Ascending aorta (tissue), 2 donors: ENCODE measurements at regions not wholly inside any gene's neighbourhood (a gene's known extent, or its start where the extent isn't known, plus 50 kb on each side); places are given as distances from the start of the nearest gene placed in this dataset.

Experiments used
- DNase-seq, 2 donors: peaks; one replicate each; pipeline ENCODE4 v3.0.0-alpha.2; 2019; ENCODE audit warnings: low spot score in 2 of 2
- H3K27ac ChIP-seq, 2 donors: fragments of 200-600 bp; sonication (generic); one replicate each; pipeline ENCODE4 v1.5.1; 2016 to 2017; ENCODE audit warnings: mild to moderate bottlenecking in 1 of 2
- H3K27me3 ChIP-seq: fragments of 200-600 bp; sonication (generic); one replicate; pipeline ENCODE4 v1.5.1; 2017
- H3K36me3 ChIP-seq, 2 donors: fragments of 200-600 bp; sonication (generic); one replicate each; pipeline ENCODE4 v1.5.1; 2016
- H3K4me1 ChIP-seq, 2 donors: fragments of 200-600 bp; sonication (generic); one replicate each; pipeline ENCODE4 v1.5.1; 2016 to 2017; ENCODE audit warnings: mild to moderate bottlenecking in 1 of 2
- H3K4me3 ChIP-seq, 2 donors: fragments of 200-600 bp; sonication (generic); one replicate each; pipeline ENCODE4 v1.5.1; 2016 to 2017; ENCODE audit warnings: mild to moderate bottlenecking in 1 of 2
- H3K9me3 ChIP-seq, 2 donors: fragments of 200-600 bp; sonication (generic); one replicate each; pipeline ENCODE4 v1.5.1; 2016
- intact Hi-C: fragments of 100-400 bp; cut with DNase I; formaldehyde crosslinking; loops from one replicate; pipeline ENCODE4 v1.15.1; 2023
- TF ChIP-seq, protein P1 (sequence below), 3 experiments: fragments of 200-600 bp in 2 of 3; fragments of 450-650 bp in 1 of 3; sonication (generic) in 2 of 3; IDR thresholded peaks; one replicate each; pipeline ENCODE4 v1.5.1; 2016 to 2019; ENCODE audit warnings: antibody characterized with exemption in 3 of 3, mild to moderate bottlenecking in 1 of 3, moderate library complexity in 1 of 3

DNA sequence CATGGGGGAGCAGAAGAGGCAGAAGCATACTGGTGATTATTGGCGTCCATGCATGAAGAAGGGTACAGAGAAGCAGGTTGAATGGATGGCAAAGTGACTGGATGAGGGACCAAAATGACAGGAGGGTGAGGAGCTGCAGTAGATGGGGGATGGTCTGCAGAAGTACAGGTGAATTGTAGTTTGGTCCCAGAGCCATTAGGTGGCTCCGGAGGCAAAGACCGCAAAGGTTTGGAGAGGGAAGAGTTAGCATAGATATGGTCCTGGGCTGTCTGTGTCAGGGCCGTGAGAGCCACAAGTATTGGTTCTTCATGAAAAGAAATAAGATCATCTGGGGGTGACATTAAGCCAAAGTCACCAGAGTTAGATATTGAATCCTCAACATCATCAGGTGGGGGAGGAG is 59.0 kb upstream of the ZNF726 start:
- intact Hi-C loops = no loop called here
- Histone ChIP-seq H3K27ac (no peak overlapping the region), H3K27me3 (no peaks in the 10 kb centered on the region), H3K4me3 (no peak overlapping the region), H3K36me3 (no peaks in the 10 kb centered on the region), H3K9me3 (peaks cover 0 to 14% of the 10 kb centered on the region in 2 donors), H3K4me1 (no peaks in the 10 kb centered on the region)
- DNase-seq = no peak
- TF ChIP-seq, protein P1, sequence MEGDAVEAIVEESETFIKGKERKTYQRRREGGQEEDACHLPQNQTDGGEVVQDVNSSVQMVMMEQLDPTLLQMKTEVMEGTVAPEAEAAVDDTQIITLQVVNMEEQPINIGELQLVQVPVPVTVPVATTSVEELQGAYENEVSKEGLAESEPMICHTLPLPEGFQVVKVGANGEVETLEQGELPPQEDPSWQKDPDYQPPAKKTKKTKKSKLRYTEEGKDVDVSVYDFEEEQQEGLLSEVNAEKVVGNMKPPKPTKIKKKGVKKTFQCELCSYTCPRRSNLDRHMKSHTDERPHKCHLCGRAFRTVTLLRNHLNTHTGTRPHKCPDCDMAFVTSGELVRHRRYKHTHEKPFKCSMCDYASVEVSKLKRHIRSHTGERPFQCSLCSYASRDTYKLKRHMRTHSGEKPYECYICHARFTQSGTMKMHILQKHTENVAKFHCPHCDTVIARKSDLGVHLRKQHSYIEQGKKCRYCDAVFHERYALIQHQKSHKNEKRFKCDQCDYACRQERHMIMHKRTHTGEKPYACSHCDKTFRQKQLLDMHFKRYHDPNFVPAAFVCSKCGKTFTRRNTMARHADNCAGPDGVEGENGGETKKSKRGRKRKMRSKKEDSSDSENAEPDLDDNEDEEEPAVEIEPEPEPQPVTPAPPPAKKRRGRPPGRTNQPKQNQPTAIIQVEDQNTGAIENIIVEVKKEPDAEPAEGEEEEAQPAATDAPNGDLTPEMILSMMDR (IDR thresholded peaks at IDR 0.05) = no peak

DNA sequence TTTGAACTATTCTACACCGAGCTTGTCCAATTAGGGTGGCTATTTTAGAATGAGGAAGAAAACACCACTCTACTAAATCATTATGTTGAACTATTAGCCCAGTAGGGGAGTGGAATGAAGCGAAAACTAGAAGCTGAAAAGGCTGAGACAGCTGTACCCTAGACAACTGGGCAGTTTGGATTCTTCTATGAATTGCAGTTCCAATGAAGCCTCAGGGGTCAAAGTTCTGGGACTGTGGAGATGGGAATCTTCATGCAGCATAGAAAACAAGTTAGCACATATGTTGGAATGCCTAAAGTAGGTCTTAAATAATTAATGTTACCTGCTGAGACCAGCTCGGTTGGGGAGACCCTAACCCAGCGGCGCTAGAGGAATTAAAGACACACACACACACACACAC is 62.7 kb upstream of the ZNF726 start:
- Histone ChIP-seq H3K4me3 (no peak overlapping the region), H3K36me3 (no peaks in the 10 kb centered on the region), H3K27ac (no peak overlapping the region), H3K27me3 (no peaks in the 10 kb centered on the region), H3K9me3 (peaks cover 0 to 29% of the 10 kb centered on the region in 2 donors), H3K4me1 (no peaks in the 10 kb centered on the region)
- no peak for DNase-seq
- intact Hi-C loops = no loop called here
- TF ChIP-seq, protein P1 (IDR thresholded peaks at IDR 0.05) = no peak

DNA sequence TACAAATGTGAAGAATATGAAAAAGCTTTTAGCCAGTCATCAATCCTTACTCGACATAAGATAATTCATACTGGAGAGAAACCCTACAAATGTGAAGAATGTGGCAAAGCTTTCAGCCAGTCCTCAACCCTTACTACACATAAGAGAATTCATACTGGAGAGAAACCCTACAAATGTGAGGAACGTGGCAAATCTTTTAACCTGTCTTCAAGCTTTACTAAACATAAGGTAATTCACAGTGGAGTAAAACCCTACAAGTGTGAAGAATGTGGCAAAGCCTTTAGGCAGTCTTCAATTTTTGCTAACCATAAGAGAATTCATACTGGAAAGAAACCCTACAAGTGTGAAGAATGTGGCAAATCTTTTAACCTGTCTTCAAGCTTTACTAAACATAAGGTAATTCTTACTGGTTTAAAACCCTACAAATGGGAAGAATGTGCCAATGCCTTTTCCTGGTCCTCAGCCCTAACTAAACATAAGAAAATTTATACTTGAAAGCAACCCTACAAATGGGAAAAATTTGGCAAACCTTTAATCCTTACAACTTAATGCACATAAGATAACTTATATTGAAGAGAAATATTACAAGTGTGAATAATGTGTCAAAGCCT is 74.1 kb upstream of the ZNF681 start:
- TF ChIP-seq, protein P1 (IDR thresholded peaks at IDR 0.05) = no peak
- no peaks in the 10 kb centered on the region for H3K27me3 ChIP-seq
- no peak overlapping the region for H3K27ac ChIP-seq
- no peaks in the 10 kb centered on the region for H3K4me1 ChIP-seq
- peaks cover 18 to 82% of the 10 kb centered on the region in 2 donors for H3K9me3 ChIP-seq
- intact Hi-C loops = no loop called here
- no peak for DNase-seq
- no peaks in the 10 kb centered on the region for H3K36me3 ChIP-seq
- H3K4me3 ChIP-seq = no peak overlapping the region

DNA sequence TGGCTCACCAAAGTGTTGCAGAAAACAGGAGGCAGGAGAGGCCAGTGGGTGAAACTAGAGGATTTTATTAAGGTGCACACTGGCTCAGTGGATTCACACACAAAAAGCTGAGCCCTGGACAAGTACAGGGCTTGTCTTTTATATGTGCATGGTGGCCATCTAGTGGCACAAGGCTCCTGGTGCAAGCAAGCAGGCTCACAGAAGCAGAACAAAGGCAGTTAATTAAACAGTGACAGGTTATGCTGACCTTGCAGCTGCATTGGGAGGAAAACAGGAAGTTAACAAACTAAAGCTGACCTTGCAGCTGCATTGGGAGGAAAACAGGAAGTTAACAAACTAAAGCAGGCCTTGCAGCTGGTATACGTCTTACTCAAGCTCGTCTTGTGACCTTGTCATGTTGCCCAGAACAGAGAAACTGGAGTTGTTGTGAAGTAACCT is 65.3 kb upstream of the ZNF681 start:
- Histone ChIP-seq H3K27ac (no peak overlapping the region), H3K27me3 (no peaks in the 10 kb centered on the region), H3K4me3 (no peak overlapping the region), H3K9me3 (peaks cover 20 to 56% of the 10 kb centered on the region in 2 donors), H3K36me3 (no peaks in the 10 kb centered on the region), H3K4me1 (no peaks in the 10 kb centered on the region)
- TF ChIP-seq, protein P1 (IDR thresholded peaks at IDR 0.05) = no peak
- intact Hi-C loops = no loop called here
- no peak for DNase-seq

DNA sequence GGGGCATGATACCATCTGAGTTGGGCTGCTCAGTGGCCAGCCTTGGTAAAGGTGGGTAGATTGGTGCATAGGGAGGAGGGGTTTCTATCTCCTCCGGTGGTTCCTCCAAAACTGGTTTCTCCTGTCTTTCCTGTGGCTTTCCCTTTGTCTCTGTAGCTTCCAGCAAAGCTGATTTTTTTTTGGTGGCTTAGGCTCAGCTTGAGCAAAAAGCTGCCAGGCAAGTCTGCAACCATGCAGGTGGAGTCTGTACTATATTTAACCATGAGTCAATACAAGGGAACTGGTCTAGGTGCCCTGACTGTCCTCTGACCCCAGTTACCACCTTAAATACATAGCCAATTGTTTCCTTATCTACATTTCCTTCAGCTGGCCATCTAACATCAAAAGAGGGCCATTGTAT is 64.0 kb upstream of the ZNF681 start:
- H3K9me3 ChIP-seq = peaks cover 20 to 54% of the 10 kb centered on the region in 2 donors
- H3K36me3 ChIP-seq = no peaks in the 10 kb centered on the region
- no peaks in the 10 kb centered on the region for H3K27me3 ChIP-seq
- intact Hi-C loops = no loop called here
- H3K4me1 ChIP-seq = no peaks in the 10 kb centered on the region
- TF ChIP-seq, protein P1 (IDR thresholded peaks at IDR 0.05) = no peak
- no peak for DNase-seq
- H3K27ac ChIP-seq = no peak overlapping the region
- no peak overlapping the region for H3K4me3 ChIP-seq

DNA sequence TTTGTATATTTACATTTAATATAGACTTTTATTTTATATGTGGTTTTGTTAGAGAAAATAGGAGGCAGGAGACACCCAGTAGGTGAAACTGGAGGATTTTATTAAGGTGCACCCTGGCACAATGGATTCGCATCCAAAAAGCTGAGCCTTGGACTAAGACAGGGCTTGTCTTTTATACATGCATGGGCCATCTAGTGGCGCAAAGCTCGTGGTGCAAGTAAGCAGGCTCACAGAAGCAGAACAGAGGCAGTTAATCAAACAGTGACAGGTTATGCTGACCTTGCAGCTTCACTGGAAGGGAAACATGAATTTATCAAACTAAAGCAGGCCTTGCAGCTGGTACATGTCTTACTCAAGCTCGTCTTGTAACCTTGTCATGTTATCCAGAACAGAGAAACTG is 58.8 kb upstream of the ZNF681 start:
- TF ChIP-seq, protein P1 (IDR thresholded peaks at IDR 0.05) = no peak
- H3K9me3 ChIP-seq = peaks cover 0 to 17% of the 10 kb centered on the region in 2 donors
- intact Hi-C loops = no loop called here
- no peak for DNase-seq
- no peak overlapping the region for H3K27ac ChIP-seq
- H3K4me3 ChIP-seq = no peak overlapping the region
- H3K4me1 ChIP-seq = no peaks in the 10 kb centered on the region
- H3K27me3 ChIP-seq = no peaks in the 10 kb centered on the region
- no peaks in the 10 kb centered on the region for H3K36me3 ChIP-seq
